ENCODE measurements at regions not wholly inside any gene's neighbourhood (a gene's known extent, or its start where the extent isn't known, plus 50 kb on each side); places are given as distances from the start of the nearest gene placed in this dataset.

- TF ChIP-seq CTCF (IDR thresholded peaks at IDR 0.05; ENCODE audit: low read depth, low read length, poor library complexity, severe bottlenecking) = no peak
- TF ChIP-seq EZH2phosphoT487 (IDR thresholded peaks at IDR 0.05; ENCODE audit: borderline replicate concordance, low read length) = no peak
Observed at GRCh38 chr2:19695706-19696105, 206.1 kb downstream of the TTC32 start.

Data from DOHH2 (cell line).